ENCODE measurements at regions not wholly inside any gene's neighbourhood (a gene's known extent, or its start where the extent isn't known, plus 50 kb on each side); places are given as distances from the start of the nearest gene placed in this dataset.

DNA sequence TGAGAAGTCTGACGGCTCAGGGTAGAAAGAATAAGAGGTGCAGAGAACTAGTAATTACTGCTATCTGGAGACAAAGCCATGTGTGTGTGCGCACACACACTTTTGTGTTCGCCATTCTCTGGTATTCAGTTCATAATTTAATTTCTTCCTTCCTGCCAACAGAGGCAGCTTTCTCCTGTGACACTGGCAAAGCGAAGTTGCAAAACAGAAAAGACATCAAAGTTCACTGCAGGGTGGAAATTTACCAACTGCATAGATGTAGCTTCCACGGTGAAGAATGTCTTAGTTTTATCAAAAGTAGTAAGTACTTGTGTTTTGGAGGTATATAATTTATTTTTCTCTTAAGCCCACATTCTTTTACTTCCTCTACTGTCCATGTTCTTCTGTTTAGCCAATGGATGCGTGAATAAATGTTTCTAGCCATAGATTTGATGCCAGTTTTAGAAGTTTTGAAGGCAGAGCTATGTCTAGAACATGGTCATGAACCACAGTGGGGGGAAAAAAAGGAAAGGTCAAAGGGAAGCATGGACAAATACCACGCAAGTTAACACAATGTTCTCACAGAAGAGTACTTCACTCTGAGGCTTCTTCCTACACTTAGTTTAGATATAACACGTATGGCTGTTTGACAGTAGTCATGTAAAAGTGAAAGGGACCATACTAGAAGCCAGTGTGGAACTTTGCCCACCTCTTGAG is 536.5 kb upstream of the GRIA1 start:
- TF ChIP-seq EP300 (IDR thresholded peaks at IDR 0.05), result no peak
- TF ChIP-seq POLR2AphosphoS5 (IDR thresholded peaks at IDR 0.05), result no peak
- TF ChIP-seq, protein P1, sequence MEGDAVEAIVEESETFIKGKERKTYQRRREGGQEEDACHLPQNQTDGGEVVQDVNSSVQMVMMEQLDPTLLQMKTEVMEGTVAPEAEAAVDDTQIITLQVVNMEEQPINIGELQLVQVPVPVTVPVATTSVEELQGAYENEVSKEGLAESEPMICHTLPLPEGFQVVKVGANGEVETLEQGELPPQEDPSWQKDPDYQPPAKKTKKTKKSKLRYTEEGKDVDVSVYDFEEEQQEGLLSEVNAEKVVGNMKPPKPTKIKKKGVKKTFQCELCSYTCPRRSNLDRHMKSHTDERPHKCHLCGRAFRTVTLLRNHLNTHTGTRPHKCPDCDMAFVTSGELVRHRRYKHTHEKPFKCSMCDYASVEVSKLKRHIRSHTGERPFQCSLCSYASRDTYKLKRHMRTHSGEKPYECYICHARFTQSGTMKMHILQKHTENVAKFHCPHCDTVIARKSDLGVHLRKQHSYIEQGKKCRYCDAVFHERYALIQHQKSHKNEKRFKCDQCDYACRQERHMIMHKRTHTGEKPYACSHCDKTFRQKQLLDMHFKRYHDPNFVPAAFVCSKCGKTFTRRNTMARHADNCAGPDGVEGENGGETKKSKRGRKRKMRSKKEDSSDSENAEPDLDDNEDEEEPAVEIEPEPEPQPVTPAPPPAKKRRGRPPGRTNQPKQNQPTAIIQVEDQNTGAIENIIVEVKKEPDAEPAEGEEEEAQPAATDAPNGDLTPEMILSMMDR (IDR thresholded peaks at IDR 0.05), result no peak
- TF ChIP-seq POLR2A (IDR thresholded peaks at IDR 0.05), result no peak
- Histone ChIP-seq H3K4me1 (no peaks in the 10 kb centered on the region), H3K27ac (no peak overlapping the region), H3K4me3 (no peak overlapping the region), H3K9me3 (no peaks in the 10 kb centered on the region), H3K36me3 (no peaks in the 10 kb centered on the region), H3K27me3 (no peaks in the 10 kb centered on the region)
- ATAC-seq, result no peak
- WGBS, 2 donors (ENCODE audit: low coverage in 1 of 2), result 74 to 76% methylated on average over 8 of the region's 8 CpGs

DNA sequence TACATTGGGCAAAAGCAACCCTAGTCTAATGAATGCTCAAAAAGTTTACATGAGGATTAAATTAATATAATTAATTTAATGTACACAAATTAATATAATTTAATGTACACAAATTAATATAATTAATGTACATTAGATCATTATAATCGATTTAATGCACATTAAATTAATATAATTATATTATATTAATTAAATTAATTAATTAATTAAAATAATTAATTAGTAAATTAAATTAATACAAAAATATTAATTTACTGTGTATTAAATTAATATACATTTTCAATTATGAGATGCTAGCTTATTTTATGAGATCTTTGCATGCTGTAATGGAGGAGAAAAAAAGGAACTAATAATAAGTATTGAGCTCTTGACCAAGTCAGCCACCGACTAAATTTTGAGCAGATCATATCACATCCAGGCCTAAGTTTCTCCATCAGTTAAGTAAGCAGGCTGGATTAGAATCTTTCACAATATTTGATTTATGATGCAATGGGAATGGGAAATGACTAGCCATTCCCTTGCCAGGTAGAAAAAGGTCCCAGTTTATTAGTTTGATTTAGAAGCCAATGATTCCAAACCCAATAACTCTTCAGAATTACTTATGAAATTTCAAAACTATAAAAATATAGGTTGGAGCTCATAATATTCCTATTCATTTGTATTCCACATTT is 533.4 kb upstream of the GRIA1 start:
- WGBS, 2 donors (ENCODE audit: low coverage in 1 of 2), result 65 to 90% methylated on average over 1 to 2 of the region's 2 CpGs
- no peak for ATAC-seq
- H3K27ac ChIP-seq, result no peak overlapping the region
- no peaks in the 10 kb centered on the region for H3K27me3 ChIP-seq
- no peaks in the 10 kb centered on the region for H3K4me1 ChIP-seq
- no peaks in the 10 kb centered on the region for H3K36me3 ChIP-seq
- TF ChIP-seq POLR2AphosphoS5 (IDR thresholded peaks at IDR 0.05) (no peak), POLR2A (IDR thresholded peaks at IDR 0.05) (no peak), EP300 (IDR thresholded peaks at IDR 0.05) (no peak)
- TF ChIP-seq, protein P1 (IDR thresholded peaks at IDR 0.05), result no peak
- no peak overlapping the region for H3K4me3 ChIP-seq
- H3K9me3 ChIP-seq, result no peaks in the 10 kb centered on the region

DNA sequence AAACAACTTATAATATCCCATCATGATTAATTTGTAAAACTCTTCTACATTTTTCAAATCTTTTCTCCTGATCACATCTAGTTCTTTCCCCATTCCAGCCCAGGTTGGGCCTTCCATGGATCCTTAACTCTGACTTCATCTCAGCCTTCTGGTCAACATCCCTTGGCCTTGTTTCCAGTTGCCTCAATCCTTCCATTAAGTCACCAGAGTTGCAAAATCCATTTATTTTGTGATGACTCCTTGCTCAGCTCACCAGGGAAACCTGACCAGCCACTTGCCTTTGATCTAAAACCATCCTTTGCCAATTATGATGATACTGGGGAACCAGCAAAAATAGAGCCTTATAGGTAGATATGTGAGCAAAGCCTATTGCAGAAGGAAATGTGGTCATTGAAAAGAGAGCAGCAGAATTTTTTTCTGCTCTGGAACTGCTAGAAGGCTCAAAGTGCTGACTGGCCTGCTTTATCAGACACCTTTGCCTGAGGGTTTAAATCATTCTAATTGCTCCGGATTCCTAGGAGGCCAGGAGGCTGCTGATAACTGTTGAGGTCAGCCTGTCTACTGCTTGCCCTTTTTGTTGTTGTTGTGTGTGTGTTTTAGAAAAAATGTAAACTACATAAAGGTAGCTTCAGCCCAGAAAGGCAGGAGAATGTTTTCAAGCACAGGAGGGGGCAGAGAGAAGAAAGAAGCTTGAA is 512.2 kb upstream of the GRIA1 start:
- TF ChIP-seq POLR2AphosphoS5 (IDR thresholded peaks at IDR 0.05) (no peak), EP300 (IDR thresholded peaks at IDR 0.05) (no peak)
- TF ChIP-seq, protein P1 (IDR thresholded peaks at IDR 0.05), result no peak
- Histone ChIP-seq H3K4me3 (no peak overlapping the region), H3K27me3 (no peaks in the 10 kb centered on the region), H3K9me3 (peaks cover 0 to 10% (median 0%) of the 10 kb centered on the region in 3 donors), H3K36me3 (no peaks in the 10 kb centered on the region), H3K4me1 (no peaks in the 10 kb centered on the region), H3K27ac (no peak overlapping the region)
- ATAC-seq, result no peak
- WGBS, 2 donors (ENCODE audit: low coverage in 1 of 2), result 56 to 80% methylated on average over 1 of the region's 1 CpG

DNA sequence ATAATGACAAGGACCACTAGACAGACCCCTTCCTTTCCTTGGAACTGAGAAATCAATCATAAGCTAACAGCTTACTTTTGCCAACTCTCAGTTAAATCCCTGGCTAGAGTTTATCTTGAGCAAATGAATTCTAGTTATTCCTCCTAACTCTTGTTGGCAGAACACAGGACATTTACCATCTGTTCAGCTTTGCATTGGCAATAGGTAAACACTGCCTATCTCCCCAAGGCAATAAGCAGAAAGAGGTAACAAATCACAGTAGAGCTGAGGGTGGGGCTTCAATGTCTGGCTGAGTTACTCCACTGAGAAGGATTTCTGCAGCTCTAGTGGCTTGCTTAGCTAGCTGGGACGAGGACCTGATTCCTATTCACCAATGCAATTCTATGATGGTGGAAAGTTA is 503.3 kb upstream of the GRIA1 start:
- Histone ChIP-seq H3K4me1 (no peaks in the 10 kb centered on the region), H3K27ac (no peak overlapping the region), H3K9me3 (no peaks in the 10 kb centered on the region), H3K4me3 (no peak overlapping the region), H3K27me3 (no peaks in the 10 kb centered on the region), H3K36me3 (no peaks in the 10 kb centered on the region)
- TF ChIP-seq EP300 (IDR thresholded peaks at IDR 0.05), result no peak
- TF ChIP-seq, protein P1 (IDR thresholded peaks at IDR 0.05), result no peak
- no peak for ATAC-seq
- WGBS, 2 donors (ENCODE audit: low coverage in 1 of 2), result 18 to 21% methylated on average over 1 of the region's 1 CpG
